ENCODE measurements at regions not wholly inside any gene's neighbourhood (a gene's known extent, or its start where the extent isn't known, plus 50 kb on each side); places are given as distances from the start of the nearest gene placed in this dataset.
"Not testable (repeated sequence)": the region's sequence is repeated elsewhere in the genome, so short reads cannot be mapped to it uniquely, and the experiment has no call there.

DNA sequence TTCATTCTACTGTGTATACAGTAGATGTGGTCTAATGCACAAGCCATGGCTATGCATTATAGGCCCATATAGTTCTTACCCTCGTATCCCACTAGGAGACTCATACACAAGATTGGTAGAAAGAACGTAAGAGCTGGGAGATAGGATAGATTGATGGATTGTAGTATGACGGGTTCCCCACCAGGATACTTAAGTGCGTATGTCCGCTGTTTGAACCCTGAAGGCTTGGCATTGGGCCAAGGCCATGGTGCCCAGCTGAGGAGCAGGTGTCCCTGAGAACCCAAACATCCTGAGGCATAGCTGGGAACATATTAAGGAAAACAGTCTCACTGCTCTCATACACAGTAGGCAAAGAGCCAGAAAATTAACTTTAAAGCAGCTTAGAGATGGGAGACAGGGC, 617.5 kb upstream of the KLF12 start:
- DNase-seq (ENCODE audit: extremely low read depth in 1 of 2, low read depth in 1 of 2) = no peak

DNA sequence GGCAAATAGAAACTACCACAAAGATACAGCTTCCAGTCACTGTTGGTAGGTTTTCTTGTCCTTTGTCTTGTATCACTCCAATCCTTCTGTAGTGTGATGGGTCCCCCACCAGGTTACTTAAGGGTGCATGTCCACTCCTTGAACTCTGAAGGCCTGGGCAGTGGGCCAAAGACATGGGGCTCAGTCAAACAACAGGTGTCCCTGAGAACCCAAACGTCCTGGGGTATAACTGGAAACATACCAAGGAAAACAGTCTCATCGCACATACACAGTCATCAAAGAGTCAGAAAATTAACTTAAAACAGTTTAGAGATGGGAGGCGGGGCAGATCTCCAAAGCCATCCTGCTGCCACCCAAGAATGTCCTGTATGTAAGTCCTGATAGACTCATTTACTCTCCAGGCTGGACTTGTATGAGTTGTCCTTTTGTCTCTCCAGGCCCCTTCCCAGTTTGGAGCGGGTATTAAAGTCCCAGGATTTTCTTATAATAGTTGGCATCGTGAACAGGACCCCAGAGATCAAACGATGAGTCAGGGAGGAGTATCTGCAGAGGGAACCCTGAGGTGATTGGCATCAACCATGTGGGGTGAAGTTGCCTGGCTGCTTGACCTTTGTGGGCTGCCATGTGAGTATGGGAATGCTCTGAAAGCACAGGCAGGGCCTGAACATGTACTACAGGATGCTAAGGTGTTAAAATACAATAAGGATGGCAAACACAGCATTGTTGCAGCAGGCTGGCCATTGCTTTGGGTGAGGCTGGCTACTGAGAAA, 613.2 kb upstream of the KLF12 start:
- no peak for DNase-seq (ENCODE audit: extremely low read depth in 1 of 2, low read depth in 1 of 2)

DNA sequence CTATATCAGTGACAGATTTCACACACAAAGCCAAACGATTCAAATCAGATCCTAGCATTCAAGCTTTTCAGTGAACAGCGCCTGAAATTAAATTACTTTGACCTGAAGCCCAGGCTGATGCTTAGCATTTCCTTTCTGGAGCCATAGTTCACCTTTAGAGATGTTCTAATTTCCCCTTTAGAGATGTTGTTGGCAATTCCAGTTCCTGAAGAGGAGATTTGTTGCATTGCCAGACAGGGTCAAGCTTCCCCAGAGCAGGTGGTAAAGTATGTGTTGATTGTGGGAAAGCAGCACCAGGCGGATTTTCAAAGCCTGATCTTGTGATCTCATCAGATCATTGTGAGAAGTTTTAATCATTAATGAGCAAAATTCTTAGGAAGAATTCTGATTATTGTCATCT, 609.8 kb upstream of the KLF12 start:
- DNase-seq (ENCODE audit: extremely low read depth in 1 of 2, low read depth in 1 of 2) = no peak

DNA sequence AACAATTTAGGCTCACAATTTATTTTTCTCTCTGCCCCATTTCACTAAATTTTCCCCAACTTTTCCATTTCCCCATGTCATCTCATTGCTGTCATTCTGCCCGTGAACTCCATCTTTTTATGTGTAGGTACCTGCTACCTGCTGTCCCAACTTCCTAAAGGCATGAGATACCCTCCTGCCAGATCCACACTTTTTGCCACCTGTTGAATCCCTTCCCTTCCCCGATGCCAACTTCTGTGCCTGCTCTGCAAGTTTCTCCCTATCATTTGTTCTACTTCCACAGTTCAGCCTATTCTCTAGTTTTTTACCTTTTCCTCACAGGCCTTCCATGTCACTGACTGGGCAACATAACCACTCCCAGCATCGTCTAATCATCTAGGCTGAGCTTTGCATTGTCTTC, 607.5 kb upstream of the KLF12 start:
- DNase-seq (ENCODE audit: extremely low read depth in 1 of 2, low read depth in 1 of 2) = no peak

DNA sequence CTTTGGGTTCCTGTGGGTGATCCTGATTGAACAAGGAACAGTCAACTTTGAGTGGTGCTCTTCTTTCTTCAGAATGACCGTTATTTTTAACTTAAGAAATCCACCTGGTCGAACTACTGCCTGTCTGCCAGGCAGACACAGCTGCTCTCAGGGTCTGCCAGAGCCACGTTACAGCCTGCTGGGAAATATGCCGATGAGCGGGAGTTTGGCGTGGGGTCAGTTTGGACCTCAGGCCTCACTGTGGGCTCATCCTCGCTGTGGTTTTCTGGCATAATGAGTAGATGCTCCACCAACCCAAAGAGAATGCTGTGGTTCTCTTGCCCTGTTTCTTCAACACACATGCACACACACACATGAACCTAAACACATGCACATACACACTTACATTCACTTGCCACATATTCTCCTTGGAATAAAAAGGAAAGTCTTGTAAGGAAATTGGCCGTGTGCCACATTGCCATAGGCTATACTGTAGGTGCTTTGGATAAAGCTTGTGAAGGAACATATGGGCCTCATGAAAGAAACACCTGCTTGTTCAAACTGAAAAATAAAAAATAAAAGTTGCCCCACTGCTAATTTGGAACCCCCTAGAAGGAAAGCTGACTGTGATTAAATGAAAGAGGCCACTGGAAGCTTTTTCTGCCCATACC, 598.7 kb upstream of the KLF12 start:
- no peak for DNase-seq (ENCODE audit: extremely low read depth in 1 of 2, low read depth in 1 of 2)

DNA sequence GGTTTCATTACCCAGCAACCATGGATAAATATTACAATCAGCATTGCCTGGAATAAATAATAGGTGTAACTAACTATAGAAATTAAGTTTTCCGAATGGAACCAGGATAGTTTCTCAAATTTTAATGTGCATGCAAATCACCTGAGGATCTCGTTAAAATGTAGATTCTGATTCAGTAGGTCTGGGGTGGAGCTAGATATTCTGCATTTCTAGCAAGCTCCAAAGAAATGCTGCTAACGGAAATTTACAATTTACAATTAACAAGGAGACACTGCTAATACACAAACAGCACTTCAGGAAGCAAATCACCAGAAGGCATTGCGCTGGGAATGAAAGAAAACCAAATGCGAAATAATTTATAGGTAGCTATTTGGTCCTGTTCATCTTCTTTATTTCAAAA, 597.5 kb upstream of the KLF12 start:
- no peak for DNase-seq (ENCODE audit: extremely low read depth in 1 of 2, low read depth in 1 of 2)

DNA sequence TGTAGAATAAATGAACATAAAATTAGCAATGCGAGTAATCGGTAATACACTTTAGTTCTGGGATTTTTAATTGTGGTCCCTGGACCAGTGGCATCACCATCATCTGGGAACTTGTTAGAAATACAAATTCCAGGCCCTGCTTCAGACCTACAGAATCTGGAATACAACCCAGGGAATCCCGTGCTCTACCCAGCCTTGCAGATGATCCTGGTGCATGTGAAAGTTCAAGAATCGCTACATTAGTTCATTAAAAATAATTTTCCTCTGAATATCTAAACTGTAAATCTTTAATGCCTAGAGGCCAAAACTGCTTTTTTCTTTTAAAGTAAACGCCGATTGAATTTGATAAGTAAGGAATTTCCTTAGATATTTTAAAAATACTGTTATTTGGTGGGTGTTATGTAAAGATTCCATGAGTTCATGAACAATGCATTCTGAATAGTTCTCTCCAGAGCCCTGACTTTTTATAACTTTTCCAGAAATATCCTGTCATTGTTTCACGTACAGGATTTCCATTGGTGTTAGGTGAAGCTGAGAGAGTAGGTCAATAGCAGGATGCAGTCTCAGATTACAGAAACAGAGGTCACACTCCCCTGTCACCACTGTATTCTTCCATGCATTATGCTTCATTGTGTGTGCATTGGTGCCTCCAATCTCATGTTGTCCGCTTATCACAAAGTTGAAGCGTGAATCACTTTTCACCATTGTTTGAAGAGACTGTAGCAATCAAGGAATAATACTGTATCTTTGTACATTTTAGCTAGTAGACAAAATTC, 596.5 kb upstream of the KLF12 start:
- DNase-seq (ENCODE audit: extremely low read depth in 1 of 2, low read depth in 1 of 2) = no peak

DNA sequence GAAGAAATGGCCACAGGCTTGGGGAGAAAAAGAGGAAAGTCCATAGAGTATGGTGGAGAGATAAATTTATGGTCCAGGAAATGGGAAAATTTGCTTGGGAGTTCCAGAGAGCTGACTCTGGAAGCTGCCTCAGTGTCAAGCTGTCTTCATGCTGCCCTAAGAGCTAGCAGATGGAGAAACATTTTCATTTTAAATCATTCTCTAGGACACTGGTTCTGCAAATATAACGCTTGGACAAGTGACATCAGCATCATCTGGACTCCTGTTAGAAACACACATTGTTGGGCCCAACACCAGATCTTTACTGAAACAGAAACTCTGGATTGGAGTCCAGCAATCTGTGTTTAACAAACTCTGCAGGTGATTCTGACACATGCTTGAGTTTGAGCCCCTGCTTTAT, 592.0 kb upstream of the KLF12 start:
- no peak for DNase-seq (ENCODE audit: extremely low read depth in 1 of 2, low read depth in 1 of 2)

DNA sequence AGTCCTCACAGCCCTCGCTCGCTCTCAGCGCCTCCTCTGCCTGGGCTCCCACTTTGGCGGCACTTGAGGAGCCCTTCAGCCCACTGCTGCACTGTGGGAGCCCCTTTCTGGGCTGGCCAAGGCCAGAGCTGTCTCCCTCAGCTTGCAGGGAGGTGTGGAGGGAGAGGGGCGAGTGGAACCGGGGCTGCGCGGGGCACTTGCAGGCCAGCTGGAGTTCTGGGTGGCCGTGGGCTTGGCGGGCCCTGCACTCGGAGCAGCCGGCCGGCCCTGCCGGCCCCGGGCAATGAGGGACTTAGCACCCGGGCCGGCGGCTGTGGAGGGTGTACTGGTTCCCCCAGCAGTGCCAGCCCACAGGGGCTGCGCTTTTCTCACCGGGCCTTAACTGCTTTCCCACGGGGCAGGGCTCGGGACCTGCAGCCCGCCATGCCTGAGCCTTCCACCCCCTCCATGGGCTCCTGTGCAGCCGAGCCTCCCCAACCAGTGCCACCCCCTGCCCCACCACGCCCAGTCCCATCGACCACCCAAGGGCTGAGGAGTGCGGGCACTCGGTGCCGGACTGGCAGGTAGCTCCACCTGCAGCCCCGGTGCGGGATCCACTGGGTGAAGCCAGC, 584.1 kb upstream of the KLF12 start:
- not testable (repeated sequence) for DNase-seq (ENCODE audit: extremely low read depth in 1 of 2, low read depth in 1 of 2)

DNA sequence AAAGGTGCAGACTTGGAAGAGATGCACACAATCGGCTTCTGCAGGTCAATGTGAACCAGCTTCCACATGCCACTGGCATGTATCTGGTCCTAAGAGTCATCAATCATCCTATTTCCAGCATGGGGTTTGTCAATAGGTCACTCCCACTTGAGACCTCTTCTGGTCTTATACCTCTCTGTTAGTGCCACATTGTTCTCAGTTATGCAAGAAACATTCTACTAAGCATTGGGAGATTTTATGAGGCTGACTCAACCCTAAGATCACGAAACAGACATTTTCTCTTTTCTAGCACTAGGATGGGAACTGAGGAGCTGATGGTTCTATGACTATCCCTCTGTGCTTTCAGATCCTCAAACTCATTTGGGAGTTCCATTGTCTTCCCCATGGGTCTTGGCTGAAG, 581.5 kb upstream of the KLF12 start:
- DNase-seq (ENCODE audit: extremely low read depth in 1 of 2, low read depth in 1 of 2) = no peak

DNA sequence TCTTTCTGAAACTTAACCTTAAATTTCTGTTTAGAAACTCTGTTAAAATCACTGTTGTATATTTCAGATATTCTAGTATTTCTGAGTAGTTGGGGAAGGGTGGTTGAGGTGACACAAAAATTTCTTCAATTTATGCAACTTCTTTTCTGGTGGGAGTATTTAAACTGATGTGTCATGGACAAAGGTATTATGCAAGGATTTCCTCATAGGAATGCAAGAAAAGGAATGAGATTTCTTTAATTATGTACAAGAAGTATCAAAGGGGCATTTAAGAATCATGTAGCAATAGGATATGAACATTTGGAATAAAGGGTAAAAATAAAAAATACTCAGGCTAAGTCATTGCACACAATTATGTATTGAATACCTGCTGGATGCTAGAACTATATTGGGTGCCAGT, 575.8 kb upstream of the KLF12 start:
- no peak for DNase-seq (ENCODE audit: extremely low read depth in 1 of 2, low read depth in 1 of 2)

DNA sequence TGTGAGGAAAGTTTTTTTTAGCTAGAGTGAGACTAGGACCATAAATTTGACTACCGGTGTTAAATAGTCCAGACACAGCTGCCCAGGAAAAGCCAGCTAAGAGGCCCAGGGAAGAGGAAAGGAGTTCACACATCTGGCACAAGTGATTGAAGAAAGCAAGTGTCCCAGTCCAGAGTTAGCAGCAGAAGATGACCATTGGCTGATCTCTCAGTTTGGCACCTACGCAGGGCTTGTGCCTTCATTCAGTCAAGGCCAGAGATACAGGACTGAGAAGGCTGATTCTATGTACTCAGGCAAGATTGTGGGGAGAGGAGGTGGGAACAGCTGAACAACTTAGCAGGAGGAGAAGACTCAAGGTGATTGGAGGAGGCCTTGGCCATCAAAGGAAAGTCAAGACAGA, 575.0 kb upstream of the KLF12 start:
- no peak for DNase-seq (ENCODE audit: extremely low read depth in 1 of 2, low read depth in 1 of 2)

DNA sequence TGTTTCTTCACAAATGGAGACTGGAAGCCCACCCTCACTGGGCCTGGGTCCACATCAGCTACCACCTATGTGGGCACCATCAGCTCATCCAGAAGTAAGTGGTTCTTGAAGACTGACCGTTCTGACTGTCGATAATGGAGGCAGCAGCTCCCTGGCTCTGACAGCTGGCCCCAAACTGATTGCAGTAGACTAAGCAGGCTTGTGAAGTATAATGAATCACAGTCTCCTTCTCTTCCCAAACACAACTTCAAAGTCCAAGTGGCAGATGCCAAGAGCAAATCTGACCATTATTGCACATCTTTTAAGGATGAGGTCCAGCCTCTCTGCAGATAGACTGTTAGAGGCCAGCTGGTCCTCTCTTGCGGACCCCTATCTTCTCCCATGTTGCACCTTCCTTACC, 574.4 kb upstream of the KLF12 start:
- no peak for DNase-seq (ENCODE audit: extremely low read depth in 1 of 2, low read depth in 1 of 2)

DNA sequence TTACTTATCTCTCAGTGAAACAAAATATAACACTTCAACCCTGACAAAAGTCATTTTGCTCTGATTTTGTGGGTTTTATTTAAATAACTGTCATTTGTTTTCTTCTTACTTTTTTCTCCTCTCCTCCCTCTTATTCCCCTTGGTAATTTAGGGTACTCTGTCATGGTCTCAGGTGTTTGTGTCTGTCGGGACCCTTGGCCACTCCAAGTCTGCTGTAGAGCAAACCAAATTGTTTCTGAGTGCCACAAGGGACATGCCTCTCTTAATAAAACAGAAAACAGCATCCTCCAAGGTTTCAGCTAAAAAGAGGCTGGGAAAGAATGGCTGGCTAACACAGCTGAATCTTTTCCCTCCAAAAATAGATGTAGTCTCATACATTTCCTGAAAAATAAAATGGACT, 573.1 kb upstream of the KLF12 start:
- no peak for DNase-seq (ENCODE audit: extremely low read depth in 1 of 2, low read depth in 1 of 2)

DNA sequence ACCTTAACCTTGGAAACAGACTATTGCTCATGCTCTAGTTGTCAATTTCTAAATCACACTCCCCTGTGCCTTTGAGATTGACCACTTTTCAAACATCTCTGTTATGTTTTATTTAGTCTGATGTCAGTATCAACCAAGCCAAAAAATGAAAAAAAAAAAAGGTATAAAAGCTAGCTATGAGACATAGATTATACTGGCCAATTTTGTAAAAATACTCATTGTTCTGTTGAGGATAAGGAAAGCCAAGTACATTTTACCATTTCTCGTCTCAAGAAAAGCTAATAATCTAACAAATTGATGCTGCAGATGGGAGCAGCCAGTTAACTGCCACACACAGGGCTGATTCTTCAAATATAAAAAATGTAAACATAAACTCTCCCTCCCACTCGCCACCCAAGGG, 572.6 kb upstream of the KLF12 start:
- no peak for DNase-seq (ENCODE audit: extremely low read depth in 1 of 2, low read depth in 1 of 2)

DNA sequence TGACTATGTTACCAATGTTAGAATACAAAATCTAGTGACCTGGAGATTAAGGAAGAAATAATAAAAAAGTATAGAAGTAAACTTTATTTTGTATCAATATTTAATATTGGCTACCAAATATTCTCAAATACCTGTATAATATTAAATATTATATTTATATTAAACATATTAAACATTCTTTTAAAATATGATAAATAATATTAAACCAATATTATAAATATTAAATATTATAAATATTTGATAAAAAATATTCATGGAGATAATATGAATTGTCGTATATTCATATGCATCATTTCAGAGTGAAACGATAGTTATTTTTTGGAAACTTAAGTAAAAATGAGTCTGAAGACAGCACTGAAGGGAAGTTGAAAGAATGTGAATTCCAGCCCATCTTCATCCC, 571.2 kb upstream of the KLF12 start:
- DNase-seq (ENCODE audit: extremely low read depth in 1 of 2, low read depth in 1 of 2) = no peak

DNA sequence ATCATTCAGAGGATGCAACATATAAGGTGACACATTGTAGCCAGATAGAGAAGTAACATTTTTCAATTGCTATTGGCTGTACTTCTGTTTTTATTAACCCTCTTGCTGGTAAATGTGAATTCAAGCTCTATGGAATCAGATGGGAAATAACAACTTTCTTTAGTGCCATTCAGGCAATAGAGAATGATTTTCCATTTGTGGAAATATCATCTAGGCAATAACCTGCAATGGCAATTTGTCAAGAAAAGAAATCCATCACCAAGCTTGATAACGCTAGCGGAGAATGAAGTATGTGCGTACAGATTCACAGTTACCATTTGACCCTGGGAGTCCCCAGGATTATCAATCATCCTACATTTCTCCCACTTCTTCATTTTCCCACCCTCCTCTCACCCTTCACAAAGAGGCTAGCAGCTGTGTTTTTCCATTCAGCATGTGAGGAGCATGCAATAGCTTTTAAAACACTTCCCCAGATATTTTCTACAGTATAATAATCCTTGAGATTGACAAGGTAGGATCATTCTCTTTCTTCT, 569.7 kb upstream of the KLF12 start:
- DNase-seq (ENCODE audit: extremely low read depth in 1 of 2, low read depth in 1 of 2) = no peak

DNA sequence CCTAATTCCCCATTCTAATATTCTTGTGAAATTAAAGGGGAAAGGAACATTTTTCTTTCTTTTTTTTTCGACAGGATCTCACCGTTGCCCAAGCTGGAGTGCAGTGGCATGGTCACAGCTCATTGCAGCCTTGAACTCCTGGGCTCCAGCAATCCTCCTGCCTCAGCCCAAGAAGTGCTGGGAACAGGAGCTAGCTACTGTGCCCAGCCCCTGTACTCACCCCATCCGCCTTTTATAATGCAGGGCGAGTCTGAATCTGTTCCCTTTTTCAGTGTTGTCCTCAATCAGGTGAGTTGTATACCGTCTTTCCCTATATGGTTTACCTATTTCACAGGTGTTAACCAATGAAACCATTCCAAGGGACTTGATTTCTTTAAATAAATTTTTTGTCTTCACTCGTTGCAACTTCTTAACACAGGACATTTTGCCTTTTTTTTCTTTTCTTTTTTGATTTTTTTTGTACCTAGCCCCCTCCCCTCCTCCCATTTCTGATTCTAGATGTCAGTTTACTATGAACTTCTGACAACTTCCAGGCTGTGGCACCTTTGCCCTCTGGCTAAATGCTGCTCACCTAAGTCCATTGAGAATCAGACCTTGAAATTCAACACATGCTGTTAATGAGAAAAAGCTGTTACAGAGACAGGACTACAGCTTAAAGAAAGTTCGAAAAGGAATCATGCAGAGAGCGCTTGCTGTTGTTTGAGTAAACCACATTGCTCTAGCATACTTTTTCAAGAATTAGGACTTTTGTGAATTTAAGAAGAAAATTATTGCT, 562.1 kb upstream of the KLF12 start:
- DNase-seq (ENCODE audit: extremely low read depth in 1 of 2, low read depth in 1 of 2) = no peak

DNA sequence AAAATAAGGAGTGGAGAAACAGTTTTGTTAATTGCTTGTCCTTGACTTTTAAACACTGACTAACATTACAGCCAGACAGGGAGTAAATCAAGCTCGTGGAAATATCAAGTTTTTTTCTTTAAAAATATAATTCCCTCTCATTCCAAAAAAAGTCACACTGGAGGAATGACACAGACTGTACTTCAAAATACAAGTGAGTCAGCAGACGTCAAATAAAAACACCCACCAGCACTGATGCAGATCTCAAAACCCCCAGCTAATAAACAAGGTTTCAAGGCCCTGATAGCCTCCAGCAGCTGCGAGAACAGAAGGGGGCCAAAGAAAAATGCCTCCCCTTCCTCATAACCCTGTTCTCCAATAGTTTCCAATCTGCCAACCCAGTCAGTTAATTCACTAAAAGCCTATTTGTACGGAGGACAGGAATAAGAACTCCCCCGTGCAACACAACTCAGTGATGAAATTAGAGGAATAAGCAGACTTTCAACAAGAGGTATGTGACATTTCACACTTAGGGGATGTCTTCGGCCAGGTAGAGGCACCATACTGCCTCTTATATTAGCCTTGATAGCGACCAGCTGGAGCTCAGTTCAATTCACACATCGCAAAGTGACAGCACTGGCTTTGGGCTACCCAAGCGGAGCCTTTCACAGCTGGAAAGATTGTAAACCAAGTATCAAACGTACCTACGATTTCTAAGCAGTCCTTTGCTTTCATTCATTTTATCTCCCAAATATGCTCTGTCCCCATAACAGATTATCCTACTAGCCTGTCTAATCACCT, 561.0 kb upstream of the KLF12 start:
- no peak for DNase-seq (ENCODE audit: extremely low read depth in 1 of 2, low read depth in 1 of 2)

All from activated CD8-positive, alpha-beta memory T cell treated with anti-CD3 and anti-CD28 coated beads for 1 hour (primary cell).